HepG2 (cell line): ENCODE measurements at regions not wholly inside any gene's neighbourhood (a gene's known extent, or its start where the extent isn't known, plus 50 kb on each side); places are given as distances from the start of the nearest gene placed in this dataset.
"Not testable (repeated sequence)": the region's sequence is repeated elsewhere in the genome, so short reads cannot be mapped to it uniquely, and the experiment has no call there.

Experiments used
- ATAC-seq: fragments of 200-7000 bp; cut with Tn5 transposase; 3 replicates; pipeline ENCODE4 v1.9.1; 2020; ENCODE audit warnings: mild to moderate bottlenecking, moderate library complexity
- BruUV-seq: library from RNA; stranded (reverse); fragments of 400-500 nt; replicated peaks from 2 replicates; lab custom pipeline; 2021; lab: Mats Ljungman, UMichigan
- CTCF ChIA-PET: fragments of 300-600 bp; formaldehyde crosslinking; extraction: SDS; loops from one replicate; lab custom pipeline; 2021; ENCODE audit warnings: low total read pairs, inconsistent platforms, low intra/inter-chr PET ratio; lab: Yijun Ruan, JAX
- POLR2A ChIA-PET: fragments of 350-600 bp; sonication (Branson Sonifier 250); formaldehyde crosslinking; loops from one replicate; lab custom pipeline; 2020; ENCODE audit warnings: antibody characterized with exemption, inconsistent platforms; lab: Yijun Ruan, JAX
- DNase-seq: peaks from one replicate; pipeline ENCODE4 v3.0.0-alpha.2; 2015; ENCODE audit warnings: low spot score
- FAIRE-seq: peaks from 3 replicates; lab custom pipeline; 2011; peaks lifted over from hg19 to GRCh38; lab: Jason Lieb, UNC
- H2AFZ ChIP-seq: one replicate; pipeline ENCODE4 v1.6.1; 2011; ENCODE audit warnings: low read length, inconsistent platforms
- H3K27ac ChIP-seq: fragments of 300-600 bp; 3 replicates; pipeline ENCODE4 v1.8.0; 2011; ENCODE audit warnings: mixed run types, mild to moderate bottlenecking, mixed read lengths, low read length, inconsistent platforms; ENCODE audit not compliant: insufficient read depth; ENCODE audit errors: extremely low read length
- H3K27me3 ChIP-seq, 2 experiments: fragments of 200-600 bp in 1 of 2; 2 replicates in 1 of 2; 3 replicates in 1 of 2; pipeline versions ENCODE4 v1.6.0 to v1.8.0; 2011; ENCODE audit warnings: low read length in 2 of 2, mild to moderate bottlenecking in 2 of 2, moderate library complexity in 2 of 2, inconsistent platforms in 1 of 2; ENCODE audit not compliant: insufficient read depth in 2 of 2, control insufficient read depth in 1 of 2
- H3K36me3 ChIP-seq, 2 experiments: fragments of 200-600 bp in 1 of 2; replicated peaks in 1 of 2; 2 replicates in 1 of 2; 3 replicates in 1 of 2; pipeline versions ENCODE4 v1.5.1 to v1.8.0; 2011; ENCODE audit warnings: low read length in 2 of 2, inconsistent platforms in 1 of 2; ENCODE audit not compliant: insufficient read depth in 2 of 2, control insufficient read depth in 1 of 2
- H3K4me1 ChIP-seq: 2 replicates; pipeline ENCODE4 v1.5.1; 2012; ENCODE audit warnings: low read length, inconsistent platforms; ENCODE audit not compliant: insufficient read depth
- H3K4me2 ChIP-seq: 2 replicates; pipeline ENCODE4 v1.6.0; 2011; ENCODE audit warnings: low read depth, low read length, inconsistent platforms
- H3K4me3 ChIP-seq, 3 experiments: fragments of 200-600 bp in 1 of 3; sonication (generic), shearing (Covaris generic) in 1 of 3; replicated peaks in 1 of 3; 2 replicates each; pipeline ENCODE4 v1.5.1; 2011 to 2016; ENCODE audit warnings: low read length in 3 of 3, inconsistent platforms in 2 of 3, low read depth in 2 of 3, mild to moderate bottlenecking in 2 of 3, control low read depth in 1 of 3, mixed read lengths in 1 of 3; ENCODE audit not compliant: insufficient read depth in 1 of 3
- H3K79me2 ChIP-seq: one replicate; pipeline ENCODE4 v1.6.1; 2011; ENCODE audit warnings: low read length, inconsistent platforms; ENCODE audit not compliant: insufficient read depth
- H3K9ac ChIP-seq: 2 replicates; pipeline ENCODE4 v1.6.0; 2011; ENCODE audit warnings: mild to moderate bottlenecking, low read depth, low read length, inconsistent platforms; ENCODE audit not compliant: insufficient read depth
- H3K9me3 ChIP-seq: 2 replicates; pipeline ENCODE4 v1.5.1; 2012; ENCODE audit warnings: mild to moderate bottlenecking, low read length
- H4K20me1 ChIP-seq: 2 replicates; pipeline ENCODE4 v1.6.0; 2011; ENCODE audit warnings: inconsistent platforms, mild to moderate bottlenecking, low read length, moderate library complexity; ENCODE audit not compliant: insufficient read depth
- ETV5 ChIP-seq: IDR thresholded peaks from 2 replicates; pipeline ENCODE4 v1.6.1; 2018; ENCODE audit warnings: missing biosample characterization, missing genetic modification reagents, inconsistent platforms, borderline replicate concordance
- FOXK1 ChIP-seq: sonication (generic); formaldehyde crosslinking; IDR thresholded peaks from 2 replicates; pipeline ENCODE4 v1.4.0; 2020; ENCODE audit warnings: low read depth, missing genetic modification reagents, borderline replicate concordance
- GABPB1 ChIP-seq: IDR thresholded peaks from 2 replicates; pipeline ENCODE4 v1.6.1; 2016; ENCODE audit warnings: mild to moderate bottlenecking, missing genetic modification reagents, moderate library complexity, missing compliant biosample characterization
- GATAD2A ChIP-seq: IDR thresholded peaks from 2 replicates; pipeline ENCODE4 v1.6.1; 2016
- KMT2B ChIP-seq: IDR thresholded peaks from 2 replicates; pipeline ENCODE4 v1.6.1; 2016; ENCODE audit warnings: missing genetic modification reagents, missing compliant biosample characterization
- MYC ChIP-seq: sonication (generic); formaldehyde crosslinking; IDR thresholded peaks from 2 replicates; pipeline ENCODE4 v1.9.0; 2021; ENCODE audit warnings: missing genetic modification reagents, borderline replicate concordance
- PATZ1 ChIP-seq: sonication (generic); formaldehyde crosslinking; IDR thresholded peaks from 2 replicates; pipeline ENCODE4 v1.4.0; 2020; ENCODE audit warnings: missing genetic modification reagents
- POLR2A ChIP-seq, 2 experiments: IDR thresholded peaks; 2 replicates each; pipeline ENCODE4 v1.6.1; 2011; ENCODE audit warnings: low read depth in 2 of 2, low read length in 2 of 2, mild to moderate bottlenecking in 1 of 2, moderate library complexity in 1 of 2; ENCODE audit not compliant: insufficient read depth in 1 of 2
- POLR2AphosphoS5 ChIP-seq: IDR thresholded peaks from 2 replicates; pipeline ENCODE4 v1.6.1; 2012; ENCODE audit warnings: low read depth, low read length
- RBFOX2 ChIP-seq: fragments of 200-400 bp; formaldehyde crosslinking; IDR thresholded peaks from 2 replicates; pipeline ENCODE4 v1.6.1; 2017; ENCODE audit warnings: low read depth, mild to moderate bottlenecking, low read length
- SAP130 ChIP-seq: IDR thresholded peaks from 2 replicates; pipeline ENCODE4 v1.6.1; 2016; ENCODE audit warnings: low read depth
- TAF1 ChIP-seq: sonication (generic); formaldehyde crosslinking; IDR thresholded peaks from 2 replicates; pipeline ENCODE4 v1.4.0; 2020; ENCODE audit warnings: missing genetic modification reagents
- ZNF777 ChIP-seq: sonication (generic); formaldehyde crosslinking; IDR thresholded peaks from 2 replicates; pipeline ENCODE4 v1.4.0; 2020; ENCODE audit warnings: missing genetic modification reagents
- WGBS: methylation state at CpG from one replicate; pipeline ENCODE4 v1.1.6; 2017; ENCODE audit warnings: low lambda C conversion rate; 5-methylcytosine and 5-hydroxymethylcytosine counted together
- in situ Hi-C: cut with HindIII; loops from 2 replicates; pipeline ENCODE4 v1.10.0; 2017; ENCODE audit warnings: low pct_unique_long_range_greater_than_20kb; ENCODE audit not compliant: extremely low pct_ligation_motif_present
- intact Hi-C: fragments of 100-400 bp; cut with micrococcal nuclease; formaldehyde crosslinking; loops from one replicate; pipeline ENCODE4 v1.10.0; 2022; ENCODE audit not compliant: unreplicated experiment
- TF ChIP-seq, protein P1 (sequence below): IDR thresholded peaks from 2 replicates; pipeline ENCODE4 v1.6.1; 2016; ENCODE audit warnings: mild to moderate bottlenecking
- TF ChIP-seq, protein P2 (sequence below): IDR thresholded peaks from 2 replicates; pipeline ENCODE4 v1.6.1; 2016; ENCODE audit warnings: missing genetic modification reagents, missing compliant biosample characterization

- ATAC-seq, FAIRE-seq, CTCF ChIA-PET, H3K9me3 ChIP-seq, H3K36me3 ChIP-seq, POLR2A ChIA-PET, H2AFZ ChIP-seq, in situ Hi-C loops, BruUV-seq, DNase-seq, intact Hi-C loops, H3K27me3 ChIP-seq, H3K9ac ChIP-seq, H3K4me1 ChIP-seq, H4K20me1 ChIP-seq: not testable (repeated sequence)
- Histone ChIP-seq H3K79me2 (peaks cover 22% of the 10 kb centered on the region), H3K4me2 (peak overlapping the region; percentile 36; the same call in 1 of the 2 replicates), H3K4me3 (peak overlapping the region; percentile 36 to 37 (median 37); a peak in 4 of 6 replicates), H3K27ac (peak overlapping the region; percentile 40)
- 0 out of 2 replicates have a peak, but pooled peaks have one; percentile 35 for TF ChIP-seq RBFOX2
Observed at GRCh38 chr5:34243802-34244201, 200.8 kb upstream of the C1QTNF3 start.

- H3K9me3 ChIP-seq, POLR2A ChIA-PET, H4K20me1 ChIP-seq, H2AFZ ChIP-seq, FAIRE-seq, CTCF ChIA-PET, H3K36me3 ChIP-seq, H3K27me3 ChIP-seq, in situ Hi-C loops, H3K4me1 ChIP-seq, intact Hi-C loops, BruUV-seq: not testable (repeated sequence)
- Histone ChIP-seq H3K27ac (peak overlapping the region; percentile 43), H3K4me2 (peak overlapping the region; percentile 36; the same call in 1 of the 2 replicates), H3K79me2 (peaks cover 20% of the 10 kb centered on the region), H3K9ac (0 out of 2 replicates have a peak overlapping the region, but pooled peaks have one; percentile 39), H3K4me3 (peak overlapping the region; percentile 37 to 48 (median 37); a peak in 5 of 6 replicates)
- peak; percentile 94 for ATAC-seq
- peak; percentile 25 for DNase-seq
- whole genome bisulfite sequencing, result 0% methylated on average over 3 of the region's 41 CpGs
- TF ChIP-seq TAF1 (peak; percentile 45; the same call in 1 of the 2 replicates), GABPB1 (peak; percentile 73), ZNF777 (CRISPR knock-in tag) (0 out of 2 replicates have a peak, but pooled peaks have one; percentile 51), SAP130 (peak; percentile 71), KMT2B (CRISPR knock-in tag) (0 out of 2 replicates have a peak, but pooled peaks have one; percentile 44), POLR2A (IDR thresholded peaks at IDR 0.05; ENCODE audit: insufficient read depth in 1 of 2, low read depth in 2 of 2, low read length in 2 of 2) (peak; percentile 28 to 60; a peak in 3 of 4 replicates), FOXK1 (CRISPR knock-in tag) (peak; percentile 38; the same call in 1 of the 2 replicates), PATZ1 (CRISPR knock-in tag) (peak; percentile 26; the same call in 1 of the 2 replicates), POLR2AphosphoS5 (0 out of 2 replicates have a peak, but pooled peaks have one; percentile 28), ETV5 (CRISPR knock-in tag) (0 out of 2 replicates have a peak, but pooled peaks have one; percentile 28), GATAD2A (CRISPR knock-in tag) (0 out of 2 replicates have a peak, but pooled peaks have one; percentile 26), MYC (CRISPR knock-in tag) (peak; percentile 44; the same call in 1 of the 2 replicates)
- TF ChIP-seq, protein P1, sequence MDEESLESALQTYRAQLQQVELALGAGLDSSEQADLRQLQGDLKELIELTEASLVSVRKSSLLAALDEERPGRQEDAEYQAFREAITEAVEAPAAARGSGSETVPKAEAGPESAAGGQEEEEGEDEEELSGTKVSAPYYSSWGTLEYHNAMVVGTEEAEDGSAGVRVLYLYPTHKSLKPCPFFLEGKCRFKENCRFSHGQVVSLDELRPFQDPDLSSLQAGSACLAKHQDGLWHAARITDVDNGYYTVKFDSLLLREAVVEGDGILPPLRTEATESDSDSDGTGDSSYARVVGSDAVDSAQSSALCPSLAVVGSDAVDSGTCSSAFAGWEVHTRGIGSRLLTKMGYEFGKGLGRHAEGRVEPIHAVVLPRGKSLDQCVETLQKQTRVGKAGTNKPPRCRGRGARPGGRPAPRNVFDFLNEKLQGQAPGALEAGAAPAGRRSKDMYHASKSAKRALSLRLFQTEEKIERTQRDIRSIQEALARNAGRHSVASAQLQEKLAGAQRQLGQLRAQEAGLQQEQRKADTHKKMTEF (CRISPR knock-in tag), result 0 out of 2 replicates have a peak, but pooled peaks have one; percentile 21
- TF ChIP-seq, protein P2, sequence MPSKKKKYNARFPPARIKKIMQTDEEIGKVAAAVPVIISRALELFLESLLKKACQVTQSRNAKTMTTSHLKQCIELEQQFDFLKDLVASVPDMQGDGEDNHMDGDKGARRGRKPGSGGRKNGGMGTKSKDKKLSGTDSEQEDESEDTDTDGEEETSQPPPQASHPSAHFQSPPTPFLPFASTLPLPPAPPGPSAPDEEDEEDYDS (CRISPR knock-in tag), result peak; percentile 94
Observed at GRCh38 chr5:34244281-34245031, 201.4 kb upstream of the C1QTNF3 start.
